Endodermal cell (in vitro differentiated cells): ENCODE measurements at regions not wholly inside any gene's neighbourhood (a gene's known extent, or its start where the extent isn't known, plus 50 kb on each side); places are given as distances from the start of the nearest gene placed in this dataset.

Source experiments
- DNase-seq: peaks from one replicate; pipeline ENCODE4 v3.0.0-alpha.2; 2017
- H3K27ac ChIP-seq: 2 replicates; pipeline ENCODE4 v1.5.1; 2013; ENCODE audit warnings: mild to moderate bottlenecking, low read depth, low read length, moderate library complexity
- H3K27me3 ChIP-seq: 2 replicates; pipeline ENCODE4 v1.6.1; 2013; ENCODE audit warnings: mild to moderate bottlenecking, low read length, moderate library complexity; ENCODE audit not compliant: insufficient read depth, control insufficient read depth, poor library complexity, severe bottlenecking
- H3K36me3 ChIP-seq: 2 replicates; pipeline ENCODE4 v1.7.0; 2013; ENCODE audit warnings: mild to moderate bottlenecking, low read length, moderate library complexity; ENCODE audit not compliant: control insufficient read depth, insufficient read depth
- H3K4me1 ChIP-seq: one replicate; pipeline ENCODE4 v1.7.0; 2013; ENCODE audit warnings: low read length; ENCODE audit not compliant: control insufficient read depth, insufficient read depth
- H3K4me3 ChIP-seq: 2 replicates; pipeline ENCODE4 v1.5.1; 2013; ENCODE audit warnings: mild to moderate bottlenecking, low read length, moderate library complexity
- H3K9ac ChIP-seq: 2 replicates; pipeline ENCODE4 v1.6.1; 2013; ENCODE audit warnings: mild to moderate bottlenecking, low read length, moderate library complexity; ENCODE audit not compliant: poor library complexity, severe bottlenecking; ENCODE audit errors: extremely low read depth
- H3K9me3 ChIP-seq: 2 replicates; pipeline ENCODE4 v1.6.1; 2013; ENCODE audit warnings: mild to moderate bottlenecking, low read length, moderate library complexity; ENCODE audit not compliant: control insufficient read depth
- H3K27ac Mint-ChIP-seq: 2 replicates; pipeline ENCODE4 v1.8.0; 2020; ENCODE audit warnings: mixed read lengths
- H3K27me3 Mint-ChIP-seq: 2 replicates; pipeline ENCODE4 v1.8.0; 2021; ENCODE audit warnings: mild to moderate bottlenecking, mixed read lengths; ENCODE audit not compliant: insufficient read depth
- H3K36me3 Mint-ChIP-seq: 2 replicates; pipeline ENCODE4 v1.8.0; 2020; ENCODE audit warnings: low read depth, mixed read lengths
- H3K4me1 Mint-ChIP-seq: 2 replicates; pipeline ENCODE4 v1.8.0; 2020; ENCODE audit warnings: mixed read lengths
- H3K4me3 Mint-ChIP-seq: 2 replicates; pipeline ENCODE4 v1.8.0; 2020; ENCODE audit warnings: mild to moderate bottlenecking, moderate library complexity, mixed read lengths
- H3K9me3 Mint-ChIP-seq: 2 replicates; pipeline ENCODE4 v1.8.0; 2020; ENCODE audit warnings: mild to moderate bottlenecking, mixed read lengths
- CTCF ChIP-seq: fragments of 200-600 bp; sonication (generic); conservative IDR thresholded peaks from 2 replicates; pipeline ENCODE4 v1.5.0; 2021; ENCODE audit warnings: antibody characterized with exemption, mild to moderate bottlenecking
- WGBS, 2 experiments: methylation state at CpG; one replicate each; pipeline versions ENCODE4 v1.1.5 to v1.1.7; 2013; ENCODE audit warnings: missing lambda C conversion rate in 2 of 2, mixed read lengths in 1 of 2; ENCODE audit not compliant: insufficient coverage in 1 of 2, insufficient read length in 1 of 2; 5-methylcytosine and 5-hydroxymethylcytosine counted together

DNA sequence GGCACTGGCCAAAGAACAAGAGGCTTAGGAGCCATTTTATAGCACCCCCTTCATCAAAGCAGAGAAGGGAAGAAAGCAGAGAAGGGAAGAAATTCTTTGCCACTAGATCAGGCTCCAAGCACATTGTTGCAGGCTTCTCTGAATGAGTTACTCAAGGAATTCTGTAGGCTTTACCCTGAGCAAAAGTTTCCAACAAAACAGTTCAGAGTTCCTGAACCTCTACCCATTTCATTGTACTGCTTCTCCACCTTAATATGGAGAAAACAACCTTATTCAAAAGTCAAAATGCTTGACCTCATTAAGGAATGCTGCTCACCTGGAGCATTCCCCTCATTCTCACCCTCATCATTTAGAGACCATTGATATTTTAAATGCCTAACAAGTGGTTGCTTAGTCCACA is 115.5 kb upstream of the LOC128125822 start:
- no peak for TF ChIP-seq CTCF
- DNase-seq, result no peak
- H3K27ac ChIP-seq, result no peak overlapping the region
- no peak overlapping the region for H3K4me3 ChIP-seq
- H3K9me3 ChIP-seq, result no peaks in the 10 kb centered on the region
- no peak overlapping the region for H3K9ac ChIP-seq
- no peaks in the 10 kb centered on the region for H3K36me3 ChIP-seq
- H3K36me3 Mint-ChIP-seq, result no peaks in the 10 kb centered on the region
- no peak overlapping the region for H3K27ac Mint-ChIP-seq
- H3K4me3 Mint-ChIP-seq, result no peak overlapping the region
- H3K27me3 ChIP-seq, result no peaks in the 10 kb centered on the region
- H3K9me3 Mint-ChIP-seq, result no peaks in the 10 kb centered on the region
- no peaks in the 10 kb centered on the region for H3K4me1 ChIP-seq
- H3K4me1 Mint-ChIP-seq, result no peaks in the 10 kb centered on the region
- no peaks in the 10 kb centered on the region for H3K27me3 Mint-ChIP-seq

DNA sequence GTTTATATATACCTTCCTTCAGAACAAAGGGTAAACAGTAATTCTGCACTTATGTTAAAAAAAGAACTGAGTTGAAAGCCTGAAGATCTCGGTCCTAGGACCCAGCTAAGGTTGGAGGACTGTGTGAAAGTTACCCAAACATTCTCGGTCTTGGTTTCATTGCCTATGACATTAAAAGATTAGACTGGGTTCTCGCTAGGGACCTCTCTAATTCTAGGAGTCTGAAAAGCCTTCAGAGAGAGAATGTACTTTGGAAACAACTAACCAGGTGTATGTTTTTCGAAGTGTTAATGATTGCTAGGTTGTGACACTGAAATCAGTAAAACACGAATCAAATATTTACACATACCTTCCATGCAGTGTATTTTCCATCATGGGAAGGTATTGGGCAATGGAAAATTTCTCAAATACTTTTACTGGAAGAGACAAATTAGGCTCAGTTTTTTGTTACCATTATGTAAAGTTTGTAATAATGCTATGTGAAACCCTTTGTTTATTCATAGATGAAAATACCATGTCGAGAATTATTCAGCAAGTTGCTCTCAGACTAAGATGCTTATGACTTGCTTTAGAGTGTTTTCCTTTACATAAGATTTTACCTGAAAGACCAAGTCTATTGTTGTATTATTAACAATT is 113.7 kb upstream of the LOC128125822 start:
- Histone ChIP-seq H3K4me1 (no peaks in the 10 kb centered on the region), H3K9ac (no peak overlapping the region), H3K4me3 (no peak overlapping the region), H3K9me3 (no peaks in the 10 kb centered on the region), H3K27ac (no peak overlapping the region), H3K36me3 (no peaks in the 10 kb centered on the region), H3K27me3 (no peaks in the 10 kb centered on the region)
- no peak for DNase-seq
- Mint-ChIP-seq H3K27me3 (no peaks in the 10 kb centered on the region), H3K4me1 (no peaks in the 10 kb centered on the region), H3K36me3 (no peaks in the 10 kb centered on the region), H3K27ac (no peak overlapping the region), H3K9me3 (no peaks in the 10 kb centered on the region), H3K4me3 (no peak overlapping the region)
- TF ChIP-seq CTCF, result no peak
- 91 to 93% methylated on average over 4 to 5 of the region's 6 CpGs for WGBS, 2 experiments

- Histone ChIP-seq H3K4me1 (no peaks in the 10 kb centered on the region), H3K36me3 (no peaks in the 10 kb centered on the region), H3K9ac (no peak overlapping the region), H3K4me3 (no peak overlapping the region), H3K27me3 (no peaks in the 10 kb centered on the region), H3K9me3 (no peaks in the 10 kb centered on the region), H3K27ac (no peak overlapping the region)
- WGBS, 2 experiments, result 90 to 91% methylated on average over 5 of the region's 5 CpGs
- Mint-ChIP-seq H3K4me3 (no peak overlapping the region), H3K36me3 (no peaks in the 10 kb centered on the region), H3K27ac (no peak overlapping the region), H3K4me1 (no peaks in the 10 kb centered on the region), H3K9me3 (no peaks in the 10 kb centered on the region), H3K27me3 (no peaks in the 10 kb centered on the region)
- TF ChIP-seq CTCF, result no peak
- DNase-seq, result no peak
These were observed 112.5 kb upstream of the LOC128125822 start for GRCh38 chr6:63459814-63460213.
